ENCODE measurements at regions not wholly inside any gene's neighbourhood (a gene's known extent, or its start where the extent isn't known, plus 50 kb on each side); places are given as distances from the start of the nearest gene placed in this dataset.

GRCh38 chr5:116375926-116376325 lies 198.7 kb downstream of the SEMA6A start:
- Histone ChIP-seq H3K4me1 (ENCODE audit: control insufficient read depth in 2 of 2, insufficient read depth in 1 of 2, low read depth in 1 of 2, low read length in 2 of 2) (peaks cover 5 to 12% of the 10 kb centered on the region in 2 donors), H3K4me2 (ENCODE audit: insufficient read depth, low read length, poor library complexity, severe bottlenecking) (no peak overlapping the region), H3K4me3 (ENCODE audit: low read length in 2 of 2) (no peak overlapping the region), H2AK5ac (ENCODE audit: low read depth, low read length) (no peak overlapping the region), H3K9me3 (replicated peaks in 1 of 2; ENCODE audit: control insufficient read depth in 2 of 2, insufficient read depth in 1 of 2, low read depth in 1 of 2, low read length in 2 of 2) (no peaks in the 10 kb centered on the region), H2BK15ac (ENCODE audit: low read length) (no peak overlapping the region), H3K36me3 (replicated peaks in 1 of 2; ENCODE audit: control insufficient read depth in 2 of 2, insufficient read depth in 2 of 2, low read length in 2 of 2) (no peaks in the 10 kb centered on the region), H2BK5ac (ENCODE audit: low read length) (no peak overlapping the region), H3K14ac (ENCODE audit: low read length) (no peak overlapping the region), H3K27me3 (ENCODE audit: control insufficient read depth in 3 of 3, insufficient read depth in 3 of 3, low read depth in 1 of 3, low read length in 3 of 3) (no peaks in the 10 kb centered on the region), H3K23ac (ENCODE audit: low read depth, low read length, poor library complexity) (no peak overlapping the region), H3K4ac (ENCODE audit: low read length) (no peak overlapping the region), H4K8ac (ENCODE audit: low read depth, low read length) (no peak overlapping the region), H3K79me1 (ENCODE audit: low read depth, low read length) (no peaks in the 10 kb centered on the region), H3K27ac (replicated peaks; ENCODE audit: low read length) (no peak overlapping the region), H2BK120ac (ENCODE audit: low read depth, low read length) (no peak overlapping the region), H3K18ac (ENCODE audit: low read length) (no peak overlapping the region), H3K9ac (ENCODE audit: low read depth, low read length, poor library complexity) (no peak overlapping the region), H2AFZ (ENCODE audit: low read length) (no peak overlapping the region), H2BK12ac (ENCODE audit: low read length) (no peak overlapping the region), H4K91ac (ENCODE audit: low read depth, low read length, poor library complexity) (no peak overlapping the region)
- WGBS, 2 donors (ENCODE audit: extremely low coverage in 2 of 2, insufficient read length in 2 of 2, insufficient replicate concordance in 1 of 2): no CpG with 5 or more reads among the region's 5 CpGs
- DNase-seq (ENCODE audit: low spot score): no peak

DNA sequence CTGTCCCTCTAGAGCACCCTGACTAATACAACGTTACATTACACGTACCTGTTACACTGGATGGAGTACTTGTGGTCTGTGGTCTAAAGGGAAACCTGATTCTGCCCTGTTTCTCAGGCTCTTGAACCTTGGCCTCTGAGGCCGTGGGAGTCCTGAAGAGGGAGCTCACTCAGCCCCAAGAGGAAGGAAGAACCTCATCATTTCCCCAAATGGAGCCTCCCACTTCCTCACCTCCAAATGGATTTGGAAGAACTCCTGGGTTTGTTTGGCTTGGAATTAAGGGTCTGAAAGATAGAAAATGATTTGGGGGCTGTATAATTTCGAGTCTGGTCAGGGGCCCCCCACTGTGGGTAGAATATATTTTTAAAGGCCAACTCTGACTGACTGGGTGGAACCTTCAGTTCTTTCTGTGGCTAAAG lies 200.2 kb downstream of the SEMA6A start:
- Histone ChIP-seq H2BK120ac (ENCODE audit: low read depth, low read length) (no peak overlapping the region), H2BK5ac (ENCODE audit: low read length) (no peak overlapping the region), H3K36me3 (replicated peaks in 1 of 2; ENCODE audit: control insufficient read depth in 2 of 2, insufficient read depth in 2 of 2, low read length in 2 of 2) (no peaks in the 10 kb centered on the region), H3K14ac (ENCODE audit: low read length) (no peak overlapping the region), H4K8ac (ENCODE audit: low read depth, low read length) (no peak overlapping the region), H3K79me1 (ENCODE audit: low read depth, low read length) (no peaks in the 10 kb centered on the region), H3K9me3 (replicated peaks in 1 of 2; ENCODE audit: control insufficient read depth in 2 of 2, insufficient read depth in 1 of 2, low read depth in 1 of 2, low read length in 2 of 2) (no peaks in the 10 kb centered on the region), H2BK15ac (ENCODE audit: low read length) (no peak overlapping the region), H3K23ac (ENCODE audit: low read depth, low read length, poor library complexity) (no peak overlapping the region), H3K18ac (ENCODE audit: low read length) (no peak overlapping the region), H2BK12ac (ENCODE audit: low read length) (no peak overlapping the region), H2AK5ac (ENCODE audit: low read depth, low read length) (no peak overlapping the region), H3K4me3 (ENCODE audit: low read length in 2 of 2) (no peak overlapping the region), H3K4ac (ENCODE audit: low read length) (no peak overlapping the region), H3K27me3 (ENCODE audit: control insufficient read depth in 3 of 3, insufficient read depth in 3 of 3, low read depth in 1 of 3, low read length in 3 of 3) (no peaks in the 10 kb centered on the region), H3K27ac (replicated peaks; ENCODE audit: low read length) (no peak overlapping the region), H3K4me2 (ENCODE audit: insufficient read depth, low read length, poor library complexity, severe bottlenecking) (no peak overlapping the region), H3K9ac (ENCODE audit: low read depth, low read length, poor library complexity) (no peak overlapping the region), H4K91ac (ENCODE audit: low read depth, low read length, poor library complexity) (no peak overlapping the region), H3K4me1 (ENCODE audit: control insufficient read depth in 2 of 2, insufficient read depth in 1 of 2, low read depth in 1 of 2, low read length in 2 of 2) (peaks cover 12% of the 10 kb centered on the region in 2 donors), H2AFZ (ENCODE audit: low read length) (no peak overlapping the region)
- no peak for DNase-seq (ENCODE audit: low spot score)
- no CpG with 5 or more reads among the region's 4 CpGs for WGBS, 2 donors (ENCODE audit: extremely low coverage in 2 of 2, insufficient read length in 2 of 2, insufficient replicate concordance in 1 of 2)

GRCh38 chr5:116372931-116373597 lies 201.6 kb downstream of the SEMA6A start:
- no peaks in the 10 kb centered on the region for H3K36me3 ChIP-seq (replicated peaks in 1 of 2; ENCODE audit: control insufficient read depth in 2 of 2, insufficient read depth in 2 of 2, low read length in 2 of 2)
- H3K18ac ChIP-seq (ENCODE audit: low read length): no peak overlapping the region
- no peak overlapping the region for H2BK15ac ChIP-seq (ENCODE audit: low read length)
- no peak overlapping the region for H2BK120ac ChIP-seq (ENCODE audit: low read depth, low read length)
- H3K4me3 ChIP-seq (ENCODE audit: low read length in 2 of 2): no peak overlapping the region
- no peaks in the 10 kb centered on the region for H3K27me3 ChIP-seq (ENCODE audit: control insufficient read depth in 3 of 3, insufficient read depth in 3 of 3, low read depth in 1 of 3, low read length in 3 of 3)
- H2AK5ac ChIP-seq (ENCODE audit: low read depth, low read length): no peak overlapping the region
- no peak overlapping the region for H3K4me2 ChIP-seq (ENCODE audit: insufficient read depth, low read length, poor library complexity, severe bottlenecking)
- no peak overlapping the region for H2AFZ ChIP-seq (ENCODE audit: low read length)
- H3K4me1 ChIP-seq (ENCODE audit: control insufficient read depth in 2 of 2, insufficient read depth in 1 of 2, low read depth in 1 of 2, low read length in 2 of 2): peaks cover 8 to 12% of the 10 kb centered on the region in 2 donors
- no peak overlapping the region for H3K23ac ChIP-seq (ENCODE audit: low read depth, low read length, poor library complexity)
- no CpG with 5 or more reads among the region's 1 CpG for WGBS, 2 donors (ENCODE audit: extremely low coverage in 2 of 2, insufficient read length in 2 of 2, insufficient replicate concordance in 1 of 2)
- no peak overlapping the region for H2BK5ac ChIP-seq (ENCODE audit: low read length)
- H4K8ac ChIP-seq (ENCODE audit: low read depth, low read length): no peak overlapping the region
- H3K14ac ChIP-seq (ENCODE audit: low read length): no peak overlapping the region
- H3K27ac ChIP-seq (replicated peaks; ENCODE audit: low read length): no peak overlapping the region
- no peak overlapping the region for H2BK12ac ChIP-seq (ENCODE audit: low read length)
- no peaks in the 10 kb centered on the region for H3K79me1 ChIP-seq (ENCODE audit: low read depth, low read length)
- H4K91ac ChIP-seq (ENCODE audit: low read depth, low read length, poor library complexity): no peak overlapping the region
- H3K4ac ChIP-seq (ENCODE audit: low read length): no peak overlapping the region
- no peak for DNase-seq (ENCODE audit: low spot score)
- no peak overlapping the region for H3K9ac ChIP-seq (ENCODE audit: low read depth, low read length, poor library complexity)
- no peaks in the 10 kb centered on the region for H3K9me3 ChIP-seq (replicated peaks in 1 of 2; ENCODE audit: control insufficient read depth in 2 of 2, insufficient read depth in 1 of 2, low read depth in 1 of 2, low read length in 2 of 2)

- Histone ChIP-seq H2AK5ac (ENCODE audit: low read depth, low read length) (no peak overlapping the region), H3K27ac (replicated peaks; ENCODE audit: low read length) (no peak overlapping the region)
These were observed 202.7 kb downstream of the SEMA6A start for GRCh38 chr5:116371935-116372334.

More at GRCh38 chr5:116371935-116372334, 202.7 kb downstream of the SEMA6A start:
- H2BK15ac ChIP-seq (ENCODE audit: low read length): no peak overlapping the region
- H4K91ac ChIP-seq (ENCODE audit: low read depth, low read length, poor library complexity): no peak overlapping the region
- H2BK5ac ChIP-seq (ENCODE audit: low read length): no peak overlapping the region
- no peak overlapping the region for H2BK12ac ChIP-seq (ENCODE audit: low read length)
- no peaks in the 10 kb centered on the region for H3K36me3 ChIP-seq (replicated peaks in 1 of 2; ENCODE audit: control insufficient read depth in 2 of 2, insufficient read depth in 2 of 2, low read length in 2 of 2)
- no peak for DNase-seq (ENCODE audit: low spot score)
- H3K23ac ChIP-seq (ENCODE audit: low read depth, low read length, poor library complexity): no peak overlapping the region
- no peak overlapping the region for H2AFZ ChIP-seq (ENCODE audit: low read length)
- H2BK120ac ChIP-seq (ENCODE audit: low read depth, low read length): no peak overlapping the region
- H3K27me3 ChIP-seq (ENCODE audit: control insufficient read depth in 3 of 3, insufficient read depth in 3 of 3, low read depth in 1 of 3, low read length in 3 of 3): no peaks in the 10 kb centered on the region
- no peak overlapping the region for H3K4me3 ChIP-seq (ENCODE audit: low read length in 2 of 2)
- no peak overlapping the region for H4K8ac ChIP-seq (ENCODE audit: low read depth, low read length)
- peaks cover 3 to 9% of the 10 kb centered on the region in 2 donors for H3K4me1 ChIP-seq (ENCODE audit: control insufficient read depth in 2 of 2, insufficient read depth in 1 of 2, low read depth in 1 of 2, low read length in 2 of 2)
- H3K79me1 ChIP-seq (ENCODE audit: low read depth, low read length): no peaks in the 10 kb centered on the region
- H3K4me2 ChIP-seq (ENCODE audit: insufficient read depth, low read length, poor library complexity, severe bottlenecking): no peak overlapping the region
- H3K4ac ChIP-seq (ENCODE audit: low read length): no peak overlapping the region
- H3K9ac ChIP-seq (ENCODE audit: low read depth, low read length, poor library complexity): no peak overlapping the region
- H3K18ac ChIP-seq (ENCODE audit: low read length): no peak overlapping the region
- H3K9me3 ChIP-seq (replicated peaks in 1 of 2; ENCODE audit: control insufficient read depth in 2 of 2, insufficient read depth in 1 of 2, low read depth in 1 of 2, low read length in 2 of 2): no peaks in the 10 kb centered on the region
- H3K14ac ChIP-seq (ENCODE audit: low read length): no peak overlapping the region
